K562 (cell line): ENCODE measurements at regions not wholly inside any gene's neighbourhood (a gene's known extent, or its start where the extent isn't known, plus 50 kb on each side); places are given as distances from the start of the nearest gene placed in this dataset.

Experiments
- ATAC-seq: fragments of 200-7000 bp; cut with Tn5 transposase; 3 replicates; pipeline ENCODE4 v1.9.1; 2020; ENCODE audit warnings: moderate library complexity
- BruUV-seq: library from RNA; stranded (reverse); fragments of 400-500 nt; replicated peaks from 2 replicates; lab custom pipeline; 2021; lab: Mats Ljungman, UMichigan
- CTCF ChIA-PET: fragments of 300-600 bp; formaldehyde crosslinking; extraction: SDS; loops from one replicate; lab custom pipeline; 2021; ENCODE audit warnings: low intra/inter-chr PET ratio; lab: Yijun Ruan, JAX
- POLR2A ChIA-PET: fragments of 300-600, 350-650 bp; sonication (Branson Sonifier 250); formaldehyde crosslinking; extraction: SDS; loops from one replicate; lab custom pipeline; 2021; ENCODE audit warnings: antibody characterized with exemption, inconsistent platforms; lab: Yijun Ruan, JAX
- DNase-seq, 4 experiments: peaks; one replicate each; pipeline versions ENCODE4 v3.0.0 to v3.0.0-alpha.2; 2011 to 2018; ENCODE audit warnings: low spot score in 3 of 4, mixed read lengths in 3 of 4; ENCODE audit errors: extremely low read depth in 1 of 4
- FAIRE-seq: peaks from 2 replicates; lab custom pipeline; 2011; peaks lifted over from hg19 to GRCh38; lab: Jason Lieb, UNC
- H2AFZ ChIP-seq: 2 replicates; pipeline ENCODE4 v1.6.0; 2011; ENCODE audit warnings: low read depth, low read length, control low read depth, inconsistent platforms
- H3K27ac ChIP-seq: fragments of 200-600 bp; 3 replicates; pipeline ENCODE4 v1.8.0; 2011; ENCODE audit warnings: low read depth, mild to moderate bottlenecking, control low read depth, inconsistent platforms, low read length, moderate library complexity, mixed read lengths; ENCODE audit errors: extremely low read depth
- H3K27me3 ChIP-seq, 2 experiments: fragments of 300-600 bp in 1 of 2; 2 replicates in 1 of 2; 3 replicates in 1 of 2; pipeline versions ENCODE4 v1.6.0 to v1.8.0; 2011; ENCODE audit warnings: inconsistent platforms in 2 of 2, low read length in 2 of 2, mild to moderate bottlenecking in 1 of 2, mixed read lengths in 1 of 2, moderate library complexity in 1 of 2; ENCODE audit not compliant: control insufficient read depth in 2 of 2, insufficient read depth in 2 of 2
- H3K36me3 ChIP-seq: fragments of 300-600 bp; 3 replicates; pipeline ENCODE4 v1.8.0; 2011; ENCODE audit warnings: mild to moderate bottlenecking, low read length, inconsistent platforms; ENCODE audit not compliant: control insufficient read depth, insufficient read depth
- H3K4me1 ChIP-seq, 2 experiments: fragments of 200-600 bp in 1 of 2; replicated peaks in 1 of 2; 2 replicates in 1 of 2; 3 replicates in 1 of 2; pipeline versions ENCODE4 v1.5.1 to v1.8.0; 2011; ENCODE audit warnings: inconsistent platforms in 2 of 2, low read length in 2 of 2, mild to moderate bottlenecking in 1 of 2, mixed read lengths in 1 of 2, moderate library complexity in 1 of 2; ENCODE audit not compliant: control insufficient read depth in 2 of 2, insufficient read depth in 2 of 2
- H3K4me2 ChIP-seq: 2 replicates; pipeline ENCODE4 v1.6.1; 2011; ENCODE audit warnings: low read length, control low read depth, inconsistent platforms, mixed read lengths; ENCODE audit not compliant: insufficient read depth
- H3K4me3 ChIP-seq: fragments of 200-600 bp; sonication (generic), shearing (Covaris generic); 2 replicates; pipeline ENCODE4 v1.5.1; 2016; ENCODE audit warnings: control low read depth, inconsistent platforms
- H3K79me2 ChIP-seq: fragments of 200-600 bp; 3 replicates; pipeline ENCODE4 v1.8.0; 2011; ENCODE audit warnings: low read length, inconsistent platforms; ENCODE audit not compliant: control insufficient read depth, insufficient read depth
- H3K9ac ChIP-seq, 2 experiments: 2 replicates each; pipeline versions ENCODE4 v1.6.0 to v1.6.1; 2011; ENCODE audit warnings: low read depth in 2 of 2, low read length in 2 of 2, control low read depth in 1 of 2, inconsistent platforms in 1 of 2, mild to moderate bottlenecking in 1 of 2, mixed read lengths in 1 of 2; ENCODE audit not compliant: insufficient read depth in 1 of 2
- H3K9me1 ChIP-seq: one replicate; pipeline ENCODE4 v1.6.0; 2011; ENCODE audit warnings: inconsistent platforms, mild to moderate bottlenecking, low read length, moderate library complexity; ENCODE audit not compliant: control insufficient read depth, insufficient read depth
- H3K9me3 ChIP-seq: replicated peaks from 2 replicates; pipeline ENCODE4 v1.5.1; 2011; ENCODE audit warnings: low read depth, low read length, inconsistent platforms; ENCODE audit not compliant: control insufficient read depth, insufficient read depth
- H4K20me1 ChIP-seq: replicated peaks from 2 replicates; pipeline ENCODE4 v1.6.1; 2011; ENCODE audit warnings: low read length, inconsistent platforms, mixed read lengths; ENCODE audit not compliant: control insufficient read depth, insufficient read depth
- ARHGAP35 ChIP-seq: fragments of 450-650 bp; IDR thresholded peaks from 2 replicates; pipeline ENCODE4 v1.6.1; 2018; ENCODE audit not compliant: partially characterized antibody
- CAMTA2 ChIP-seq: fragments of 250-450 bp; sonication (Bioruptor Pico); conservative IDR thresholded peaks from 2 replicates; pipeline ENCODE4 v1.5.1; 2022
- EZH2 ChIP-seq: IDR thresholded peaks from 2 replicates; pipeline ENCODE4 v1.6.1; 2012; ENCODE audit warnings: low read depth, mild to moderate bottlenecking, inconsistent platforms, low read length, borderline replicate concordance
- FOSL1 ChIP-seq: fragments of 200-800 bp; sonication (Bioruptor generic); conservative IDR thresholded peaks from 2 replicates; pipeline ENCODE4 v1.6.1; 2016; ENCODE audit warnings: missing genetic modification characterization, missing compliant biosample characterization
- GABPB1 ChIP-seq: sonication (generic); formaldehyde crosslinking; IDR thresholded peaks from 2 replicates; pipeline ENCODE4 v1.8.0; 2022; ENCODE audit warnings: mild to moderate bottlenecking, missing genetic modification reagents
- GTF2F1 ChIP-seq: IDR thresholded peaks from 2 replicates; pipeline ENCODE4 v1.6.1; 2011; ENCODE audit warnings: low read depth, low read length, improper control_type of control experiment
- HMGN3 ChIP-seq: IDR thresholded peaks from 2 replicates; pipeline ENCODE4 v1.6.1; 2011; ENCODE audit warnings: borderline replicate concordance, low read depth, mild to moderate bottlenecking, mixed read lengths, low read length; ENCODE audit not compliant: insufficient read length; ENCODE audit errors: extremely low read depth
- ILK ChIP-seq: fragments of 450-650 bp; IDR thresholded peaks from 2 replicates; pipeline ENCODE4 v1.6.1; 2016; ENCODE audit warnings: missing genetic modification characterization, low read depth, mild to moderate bottlenecking, missing compliant biosample characterization, moderate library complexity, borderline replicate concordance
- ZNF197 ChIP-seq: fragments of 200-800 bp; sonication (Bioruptor generic); IDR thresholded peaks from 2 replicates; pipeline ENCODE4 v1.6.1; 2016; ENCODE audit warnings: low read depth, missing genetic modification characterization, missing compliant biosample characterization
- ZNF511 ChIP-seq: sonication (generic); formaldehyde crosslinking; IDR thresholded peaks from 2 replicates; pipeline ENCODE4 v1.8.0; 2022; ENCODE audit warnings: mild to moderate bottlenecking, missing genetic modification reagents
- ZNF696 ChIP-seq: fragments of 250-450 bp; sonication (Bioruptor Pico); conservative IDR thresholded peaks from 2 replicates; pipeline ENCODE4 v1.4.0; 2020; ENCODE audit warnings: mild to moderate bottlenecking, moderate library complexity
- ZNF717 ChIP-seq: fragments of 250-450 bp; sonication (Bioruptor Pico); IDR thresholded peaks from 2 replicates; pipeline ENCODE4 v1.5.0; 2021
- WGBS: fragments of 100-300 bp; shearing (Covaris generic); methylation state at CpG from one replicate; pipeline ENCODE4 v1.1.6; 2016; ENCODE audit warnings: low coverage, mixed read lengths; ENCODE audit not compliant: insufficient coverage; ENCODE audit errors: missing lambda C conversion rate; 5-methylcytosine and 5-hydroxymethylcytosine counted together
- in situ Hi-C: fragments of 300-500 bp; cut with MboI; formaldehyde crosslinking; loops from 4 replicates; pipeline ENCODE4 v1.15.0; 2018; ENCODE audit warnings: inconsistent platforms, mixed read lengths
- intact Hi-C: fragments of 100-400 bp; cut with micrococcal nuclease; formaldehyde crosslinking; loops from 2 replicates; pipeline ENCODE4 v1.14.2; 2022
- TF ChIP-seq, protein P1 (sequence below): sonication (generic); formaldehyde crosslinking; IDR thresholded peaks from 2 replicates; pipeline ENCODE4 v1.8.0; 2023; ENCODE audit warnings: mild to moderate bottlenecking, missing genetic modification reagents
- TF ChIP-seq, protein P2 (sequence below): fragments of 200-800 bp; sonication (Bioruptor generic); IDR thresholded peaks from 2 replicates; pipeline ENCODE4 v1.6.1; 2016; ENCODE audit warnings: missing genetic modification characterization, missing compliant biosample characterization

DNA sequence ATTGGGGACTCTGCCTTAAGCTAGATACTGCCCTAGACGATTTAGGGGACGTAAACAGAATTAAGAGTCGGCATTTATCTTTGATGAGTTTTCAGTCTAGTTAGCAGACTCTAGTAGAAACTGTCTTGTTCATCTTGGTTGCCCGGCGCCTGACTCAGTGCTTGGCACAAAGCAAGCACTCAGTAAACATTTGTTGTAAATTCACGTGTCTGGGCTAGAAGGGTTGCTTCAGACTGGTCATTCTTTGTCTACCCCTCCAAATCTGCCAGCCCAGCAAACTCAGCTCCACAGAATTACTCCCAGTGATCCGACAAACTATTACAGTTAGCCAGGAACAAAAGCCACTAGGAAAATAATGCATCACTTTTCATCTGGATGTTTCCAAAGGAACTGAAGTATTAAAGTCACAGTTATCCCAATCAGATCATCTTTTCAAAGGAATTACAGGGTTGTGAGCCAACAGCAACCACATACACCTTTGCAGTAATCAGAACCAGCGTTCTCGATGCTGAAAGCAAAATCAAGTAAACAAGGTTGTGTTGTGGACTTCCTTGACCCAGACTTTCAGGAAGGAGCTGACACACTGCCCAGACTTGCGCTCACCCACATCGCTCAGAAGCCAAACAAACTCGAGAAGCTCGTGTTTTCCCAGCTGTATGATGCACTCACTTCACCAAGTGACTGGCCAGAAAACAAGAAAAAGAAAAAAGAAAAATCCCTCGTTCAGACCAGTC, 66.5 kb upstream of the GADD45A start:
- POLR2A ChIA-PET: interaction anchor here (1.0 to 1.5 kb wide), 4 partner anchors 11 to 47 kb away, joined by 3 to 5 read pairs (median 3); no protein-coding TSS in a partner anchor
- Histone ChIP-seq H4K20me1 (no peaks in the 10 kb centered on the region), H3K27ac (no peak overlapping the region), H3K4me2 (no peak overlapping the region), H3K36me3 (no peaks in the 10 kb centered on the region), H3K9me3 (no peaks in the 10 kb centered on the region), H3K79me2 (no peaks in the 10 kb centered on the region), H2AFZ (peak overlapping the region; percentile 54), H3K27me3 (no peaks in the 10 kb centered on the region), H3K9me1 (no peaks in the 10 kb centered on the region), H3K4me1 (no peaks in the 10 kb centered on the region), H3K9ac (no peak overlapping the region), H3K4me3 (no peak overlapping the region)
- in situ Hi-C loops: no loop called here
- 45% methylated on average over 14 of the region's 14 CpGs for WGBS
- no peak for DNase-seq
- BruUV-seq: no TSS peak
- intact Hi-C loops: no loop called here
- ATAC-seq: peak; percentile 37; the same call in 2 of the 3 replicates
- FAIRE-seq: no peak
- CTCF ChIA-PET: no interaction called here
- TF ChIP-seq, protein P1, sequence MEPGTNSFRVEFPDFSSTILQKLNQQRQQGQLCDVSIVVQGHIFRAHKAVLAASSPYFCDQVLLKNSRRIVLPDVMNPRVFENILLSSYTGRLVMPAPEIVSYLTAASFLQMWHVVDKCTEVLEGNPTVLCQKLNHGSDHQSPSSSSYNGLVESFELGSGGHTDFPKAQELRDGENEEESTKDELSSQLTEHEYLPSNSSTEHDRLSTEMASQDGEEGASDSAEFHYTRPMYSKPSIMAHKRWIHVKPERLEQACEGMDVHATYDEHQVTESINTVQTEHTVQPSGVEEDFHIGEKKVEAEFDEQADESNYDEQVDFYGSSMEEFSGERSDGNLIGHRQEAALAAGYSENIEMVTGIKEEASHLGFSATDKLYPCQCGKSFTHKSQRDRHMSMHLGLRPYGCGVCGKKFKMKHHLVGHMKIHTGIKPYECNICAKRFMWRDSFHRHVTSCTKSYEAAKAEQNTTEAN: no peak
- no peak for TF ChIP-seq ZNF197 (CRISPR knock-in tag)
- no peak for TF ChIP-seq GABPB1 (CRISPR knock-in tag)
- no peak for TF ChIP-seq GTF2F1
- TF ChIP-seq EZH2: no peak
- TF ChIP-seq ZNF717 (CRISPR knock-in tag): no peak
- no peak for TF ChIP-seq HMGN3
- no peak for TF ChIP-seq ZNF511
- no peak for TF ChIP-seq FOSL1 (tag)
- TF ChIP-seq, protein P2, sequence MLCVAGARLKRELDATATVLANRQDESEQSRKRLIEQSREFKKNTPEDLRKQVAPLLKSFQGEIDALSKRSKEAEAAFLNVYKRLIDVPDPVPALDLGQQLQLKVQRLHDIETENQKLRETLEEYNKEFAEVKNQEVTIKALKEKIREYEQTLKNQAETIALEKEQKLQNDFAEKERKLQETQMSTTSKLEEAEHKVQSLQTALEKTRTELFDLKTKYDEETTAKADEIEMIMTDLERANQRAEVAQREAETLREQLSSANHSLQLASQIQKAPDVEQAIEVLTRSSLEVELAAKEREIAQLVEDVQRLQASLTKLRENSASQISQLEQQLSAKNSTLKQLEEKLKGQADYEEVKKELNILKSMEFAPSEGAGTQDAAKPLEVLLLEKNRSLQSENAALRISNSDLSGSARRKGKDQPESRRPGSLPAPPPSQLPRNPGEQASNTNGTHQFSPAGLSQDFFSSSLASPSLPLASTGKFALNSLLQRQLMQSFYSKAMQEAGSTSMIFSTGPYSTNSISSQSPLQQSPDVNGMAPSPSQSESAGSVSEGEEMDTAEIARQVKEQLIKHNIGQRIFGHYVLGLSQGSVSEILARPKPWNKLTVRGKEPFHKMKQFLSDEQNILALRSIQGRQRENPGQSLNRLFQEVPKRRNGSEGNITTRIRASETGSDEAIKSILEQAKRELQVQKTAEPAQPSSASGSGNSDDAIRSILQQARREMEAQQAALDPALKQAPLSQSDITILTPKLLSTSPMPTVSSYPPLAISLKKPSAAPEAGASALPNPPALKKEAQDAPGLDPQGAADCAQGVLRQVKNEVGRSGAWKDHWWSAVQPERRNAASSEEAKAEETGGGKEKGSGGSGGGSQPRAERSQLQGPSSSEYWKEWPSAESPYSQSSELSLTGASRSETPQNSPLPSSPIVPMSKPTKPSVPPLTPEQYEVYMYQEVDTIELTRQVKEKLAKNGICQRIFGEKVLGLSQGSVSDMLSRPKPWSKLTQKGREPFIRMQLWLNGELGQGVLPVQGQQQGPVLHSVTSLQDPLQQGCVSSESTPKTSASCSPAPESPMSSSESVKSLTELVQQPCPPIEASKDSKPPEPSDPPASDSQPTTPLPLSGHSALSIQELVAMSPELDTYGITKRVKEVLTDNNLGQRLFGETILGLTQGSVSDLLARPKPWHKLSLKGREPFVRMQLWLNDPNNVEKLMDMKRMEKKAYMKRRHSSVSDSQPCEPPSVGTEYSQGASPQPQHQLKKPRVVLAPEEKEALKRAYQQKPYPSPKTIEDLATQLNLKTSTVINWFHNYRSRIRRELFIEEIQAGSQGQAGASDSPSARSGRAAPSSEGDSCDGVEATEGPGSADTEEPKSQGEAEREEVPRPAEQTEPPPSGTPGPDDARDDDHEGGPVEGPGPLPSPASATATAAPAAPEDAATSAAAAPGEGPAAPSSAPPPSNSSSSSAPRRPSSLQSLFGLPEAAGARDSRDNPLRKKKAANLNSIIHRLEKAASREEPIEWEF (CRISPR knock-in tag): no peak
- TF ChIP-seq CAMTA2 (CRISPR knock-in tag): no peak
- TF ChIP-seq ARHGAP35: no peak
- TF ChIP-seq ILK: no peak
- TF ChIP-seq ZNF696 (CRISPR knock-in tag): no peak
